Peyer's patch (tissue), 4 donors: ENCODE measurements at regions not wholly inside any gene's neighbourhood (a gene's known extent, or its start where the extent isn't known, plus 50 kb on each side); places are given as distances from the start of the nearest gene placed in this dataset.

Experiments used
- POLR2A ChIP-seq, 2 donors: fragments of 450-650 bp; IDR thresholded peaks; one replicate each; pipeline ENCODE4 v1.5.1; 2017; ENCODE audit warnings: antibody characterized with exemption in 2 of 2, mild to moderate bottlenecking in 2 of 2, moderate library complexity in 2 of 2
- TF ChIP-seq, protein P1 (sequence below), 6 experiments: fragments of 450-650 bp in 4 of 6; fragments of 200-600 bp in 2 of 6; sonication (generic) in 1 of 6; IDR thresholded peaks; one replicate each; pipeline ENCODE4 v1.5.1; 2017 to 2019; ENCODE audit warnings: antibody characterized with exemption in 6 of 6, mild to moderate bottlenecking in 3 of 6, moderate library complexity in 1 of 6

DNA sequence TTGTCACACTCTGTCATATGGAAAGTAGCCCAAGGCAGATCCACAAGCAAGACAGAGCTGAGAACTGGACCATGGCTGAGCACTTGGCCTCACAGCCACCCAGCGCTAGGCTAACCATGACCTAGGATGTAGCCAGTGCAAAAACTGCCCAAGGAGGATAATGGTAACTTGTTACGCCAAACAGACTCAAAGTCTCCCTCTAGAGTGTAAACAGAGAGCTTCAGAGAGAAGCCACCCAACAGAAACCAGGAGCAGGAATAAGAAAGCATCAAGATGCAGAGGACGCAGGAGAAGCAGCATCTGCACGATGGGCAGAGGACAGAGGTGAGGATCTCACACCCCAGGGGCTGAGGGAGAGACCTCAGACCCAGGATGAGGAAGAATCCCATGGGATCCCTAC, 97.9 kb downstream of the RCN1 start:
- TF ChIP-seq, protein P1, sequence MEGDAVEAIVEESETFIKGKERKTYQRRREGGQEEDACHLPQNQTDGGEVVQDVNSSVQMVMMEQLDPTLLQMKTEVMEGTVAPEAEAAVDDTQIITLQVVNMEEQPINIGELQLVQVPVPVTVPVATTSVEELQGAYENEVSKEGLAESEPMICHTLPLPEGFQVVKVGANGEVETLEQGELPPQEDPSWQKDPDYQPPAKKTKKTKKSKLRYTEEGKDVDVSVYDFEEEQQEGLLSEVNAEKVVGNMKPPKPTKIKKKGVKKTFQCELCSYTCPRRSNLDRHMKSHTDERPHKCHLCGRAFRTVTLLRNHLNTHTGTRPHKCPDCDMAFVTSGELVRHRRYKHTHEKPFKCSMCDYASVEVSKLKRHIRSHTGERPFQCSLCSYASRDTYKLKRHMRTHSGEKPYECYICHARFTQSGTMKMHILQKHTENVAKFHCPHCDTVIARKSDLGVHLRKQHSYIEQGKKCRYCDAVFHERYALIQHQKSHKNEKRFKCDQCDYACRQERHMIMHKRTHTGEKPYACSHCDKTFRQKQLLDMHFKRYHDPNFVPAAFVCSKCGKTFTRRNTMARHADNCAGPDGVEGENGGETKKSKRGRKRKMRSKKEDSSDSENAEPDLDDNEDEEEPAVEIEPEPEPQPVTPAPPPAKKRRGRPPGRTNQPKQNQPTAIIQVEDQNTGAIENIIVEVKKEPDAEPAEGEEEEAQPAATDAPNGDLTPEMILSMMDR (IDR thresholded peaks at IDR 0.05): no peak
- no peak for TF ChIP-seq POLR2A (IDR thresholded peaks at IDR 0.05)
